Ascending aorta (tissue), 2 donors: ENCODE measurements at regions not wholly inside any gene's neighbourhood (a gene's known extent, or its start where the extent isn't known, plus 50 kb on each side); places are given as distances from the start of the nearest gene placed in this dataset.

Experiments
- DNase-seq, 2 donors: peaks; one replicate each; pipeline ENCODE4 v3.0.0-alpha.2; 2019; ENCODE audit warnings: low spot score in 2 of 2
- H3K27ac ChIP-seq, 2 donors: fragments of 200-600 bp; sonication (generic); one replicate each; pipeline ENCODE4 v1.5.1; 2016 to 2017; ENCODE audit warnings: mild to moderate bottlenecking in 1 of 2
- H3K27me3 ChIP-seq: fragments of 200-600 bp; sonication (generic); one replicate; pipeline ENCODE4 v1.5.1; 2017
- H3K36me3 ChIP-seq, 2 donors: fragments of 200-600 bp; sonication (generic); one replicate each; pipeline ENCODE4 v1.5.1; 2016
- H3K4me1 ChIP-seq, 2 donors: fragments of 200-600 bp; sonication (generic); one replicate each; pipeline ENCODE4 v1.5.1; 2016 to 2017; ENCODE audit warnings: mild to moderate bottlenecking in 1 of 2
- H3K4me3 ChIP-seq, 2 donors: fragments of 200-600 bp; sonication (generic); one replicate each; pipeline ENCODE4 v1.5.1; 2016 to 2017; ENCODE audit warnings: mild to moderate bottlenecking in 1 of 2
- H3K9me3 ChIP-seq, 2 donors: fragments of 200-600 bp; sonication (generic); one replicate each; pipeline ENCODE4 v1.5.1; 2016
- CTCF ChIP-seq, 3 experiments: fragments of 200-600 bp in 2 of 3; fragments of 450-650 bp in 1 of 3; sonication (generic) in 2 of 3; IDR thresholded peaks; one replicate each; pipeline ENCODE4 v1.5.1; 2016 to 2019; ENCODE audit warnings: antibody characterized with exemption in 3 of 3, mild to moderate bottlenecking in 1 of 3, moderate library complexity in 1 of 3
- intact Hi-C: fragments of 100-400 bp; cut with DNase I; formaldehyde crosslinking; loops from one replicate; pipeline ENCODE4 v1.15.1; 2023

- Histone ChIP-seq H3K27me3 (no peaks in the 10 kb centered on the region), H3K36me3 (no peaks in the 10 kb centered on the region), H3K9me3 (peaks cover 7 to 8% of the 10 kb centered on the region in 2 donors), H3K4me3 (no peak overlapping the region), H3K27ac (no peak overlapping the region), H3K4me1 (no peaks in the 10 kb centered on the region)
- no peak for TF ChIP-seq CTCF (IDR thresholded peaks at IDR 0.05)
- intact Hi-C loops = loop anchor here (5.0 kb wide), 1 partner anchor 373 kb away; no protein-coding TSS in a partner anchor
- no peak for DNase-seq
Observed at GRCh38 chr12:111310076-111310870, 58.6 kb downstream of the PHETA1 start.

GRCh38 chr12:111309584-111309983, 59.3 kb downstream of the PHETA1 start:
- intact Hi-C loops = no loop called here
- no peak for TF ChIP-seq CTCF (IDR thresholded peaks at IDR 0.05)
- H3K9me3 ChIP-seq = peaks cover 13 to 15% of the 10 kb centered on the region in 2 donors

GRCh38 chr12:111308473-111308872, 60.4 kb downstream of the PHETA1 start:
- intact Hi-C loops = no loop called here
- no peaks in the 10 kb centered on the region for H3K36me3 ChIP-seq
- no peaks in the 10 kb centered on the region for H3K27me3 ChIP-seq
- TF ChIP-seq CTCF (IDR thresholded peaks at IDR 0.05) = no peak
- H3K9me3 ChIP-seq = peaks cover 16 to 24% of the 10 kb centered on the region in 2 donors
- no peak for DNase-seq
- H3K4me1 ChIP-seq = no peaks in the 10 kb centered on the region
- no peak overlapping the region for H3K27ac ChIP-seq
- H3K4me3 ChIP-seq = no peak overlapping the region

More at GRCh38 chr12:111309584-111309983, 59.3 kb downstream of the PHETA1 start:
- Histone ChIP-seq H3K27ac (no peak overlapping the region), H3K4me3 (no peak overlapping the region), H3K36me3 (no peaks in the 10 kb centered on the region), H3K27me3 (no peaks in the 10 kb centered on the region), H3K4me1 (no peaks in the 10 kb centered on the region)
- DNase-seq = no peak

DNA sequence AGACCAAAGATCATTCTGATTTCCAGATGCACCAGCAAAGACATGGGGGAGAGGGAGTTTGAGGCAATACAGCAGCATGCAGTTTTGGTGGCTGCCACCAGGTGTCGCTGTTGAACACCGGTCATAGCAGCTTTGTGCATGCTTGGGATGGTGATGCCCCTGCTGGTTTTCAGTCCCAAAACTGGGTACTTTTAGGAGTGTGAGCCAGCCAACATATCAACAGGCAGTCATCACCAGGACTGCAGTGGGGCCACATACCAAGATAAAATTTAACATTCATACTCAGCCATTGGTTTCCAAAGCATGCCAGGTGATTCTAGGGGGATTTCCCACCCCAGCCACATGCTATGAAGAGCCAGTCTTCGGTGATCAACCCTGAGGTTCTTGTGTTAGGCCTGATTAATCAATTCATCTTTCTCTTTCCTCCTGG, 64.2 kb downstream of the PHETA1 start:
- peak; percentile 12 to 38 (median 21) for TF ChIP-seq CTCF (IDR thresholded peaks at IDR 0.05)
- Histone ChIP-seq H3K4me3 (no peak overlapping the region), H3K9me3 (peaks cover 16 to 24% of the 10 kb centered on the region in 2 donors), H3K36me3 (no peaks in the 10 kb centered on the region), H3K27ac (no peak overlapping the region), H3K27me3 (no peaks in the 10 kb centered on the region), H3K4me1 (no peaks in the 10 kb centered on the region)
- intact Hi-C loops = no loop called here
- no peak for DNase-seq

DNA sequence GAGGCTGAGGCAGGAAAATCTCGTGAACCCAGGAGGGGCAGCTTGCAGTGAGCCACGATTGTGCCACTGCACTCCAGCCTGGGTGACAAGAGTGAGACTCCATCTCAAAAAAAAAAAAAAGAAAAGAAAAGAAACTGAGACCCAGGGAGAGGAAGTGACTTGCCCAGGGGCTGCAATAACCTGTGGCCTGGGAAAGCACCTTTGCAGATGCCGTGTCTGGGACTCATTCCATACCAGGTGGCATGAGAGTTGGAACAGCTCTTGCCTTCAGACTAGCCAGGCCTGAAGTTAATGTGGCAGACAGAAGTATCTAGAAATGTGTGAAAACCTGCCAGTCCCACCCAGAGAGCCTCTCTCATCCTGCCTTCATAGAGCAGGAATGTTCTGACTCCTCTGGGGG, 65.4 kb downstream of the PHETA1 start:
- Histone ChIP-seq H3K4me3 (no peak overlapping the region), H3K4me1 (no peaks in the 10 kb centered on the region), H3K36me3 (no peaks in the 10 kb centered on the region), H3K9me3 (peaks cover 16 to 24% of the 10 kb centered on the region in 2 donors), H3K27me3 (no peaks in the 10 kb centered on the region), H3K27ac (no peak overlapping the region)
- intact Hi-C loops = no loop called here
- TF ChIP-seq CTCF (IDR thresholded peaks at IDR 0.05) = no peak
- no peak for DNase-seq
